Right lobe of liver (tissue), 6 donors: ENCODE measurements at regions not wholly inside any gene's neighbourhood (a gene's known extent, or its start where the extent isn't known, plus 50 kb on each side); places are given as distances from the start of the nearest gene placed in this dataset.
A peak's percentile ranks its signal among the peaks of the same experiment; 100 is the strongest.

Experiments used
- ATAC-seq, 4 donors: fragments of 200-7000 bp; cut with Tn5 transposase; one replicate each; pipeline ENCODE4 v1.9.1; 2020; ENCODE audit warnings: mild to moderate bottlenecking in 4 of 4, moderate library complexity in 4 of 4
- DNase-seq, 3 donors: peaks; one replicate each; pipeline ENCODE4 v3.0.0-alpha.2; 2020
- H3K27ac ChIP-seq, 3 donors: fragments of 200-600 bp; one replicate each; pipeline ENCODE4 v1.8.0; 2022
- H3K27me3 ChIP-seq, 2 donors: fragments of 200-600 bp; one replicate each; pipeline ENCODE4 v1.8.0; 2022
- H3K36me3 ChIP-seq, 4 donors: fragments of 200-600 bp; sonication (generic) in 1 of 4; one replicate each; pipeline versions ENCODE4 v1.5.1 to v1.8.0; 2017 to 2022; ENCODE audit warnings: control low read depth in 1 of 4
- H3K4me1 ChIP-seq, 4 donors: fragments of 200-600 bp; sonication (generic) in 1 of 4; one replicate each; pipeline versions ENCODE4 v1.5.1 to v1.8.0; 2017 to 2022; ENCODE audit warnings: control low read depth in 1 of 4
- H3K4me3 ChIP-seq, 3 donors: fragments of 200-600 bp; one replicate each; pipeline ENCODE4 v1.8.0; 2022
- H3K9me3 ChIP-seq, 4 donors: fragments of 200-600 bp; sonication (generic) in 1 of 4; one replicate each; pipeline versions ENCODE4 v1.5.1 to v1.8.0; 2017 to 2022; ENCODE audit warnings: control low read depth in 1 of 4
- POLR2A ChIP-seq: fragments of 450-650 bp; IDR thresholded peaks from one replicate; pipeline ENCODE4 v1.6.1; 2017; ENCODE audit warnings: antibody characterized with exemption, mild to moderate bottlenecking
- WGBS: methylation state at CpG from one replicate; pipeline ENCODE4 v1.1.6; 2018; ENCODE audit warnings: low coverage, low lambda C conversion rate; ENCODE audit not compliant: insufficient coverage; ENCODE audit errors: missing lambda C conversion rate; 5-methylcytosine and 5-hydroxymethylcytosine counted together
- intact Hi-C, 2 donors: fragments of 100-400 bp; cut with DNase I; formaldehyde crosslinking; loops; one replicate each; pipeline versions ENCODE4 v1.11.2 to v1.14.1; 2022
- TF ChIP-seq, protein P1 (sequence below), 4 donors: fragments of 200-600 bp in 3 of 4; fragments of 450-650 bp in 1 of 4; IDR thresholded peaks; one replicate each; pipeline versions ENCODE4 v1.5.1 to v1.8.0; 2016 to 2022; ENCODE audit warnings: antibody characterized with exemption in 4 of 4, mild to moderate bottlenecking in 2 of 4
- donor health status: DM: no; HTN: yes; CAD: no.
- donor health status: DM: no; HTN: no; CAD: no.
- donor health status: DM: no; HTN: no; CAD: no.
- donor health status: DM: no; HTN: yes; CAD: no.
- donor health status: DM: no; HTN: yes; CAD: no.

GRCh38 chr4:104549736-104550135, 55.0 kb upstream of the CXXC4 start:
- H3K4me1 ChIP-seq: no peaks in the 10 kb centered on the region
- DNase-seq (no peak), ATAC-seq (no peak)
- TF ChIP-seq, protein P1, sequence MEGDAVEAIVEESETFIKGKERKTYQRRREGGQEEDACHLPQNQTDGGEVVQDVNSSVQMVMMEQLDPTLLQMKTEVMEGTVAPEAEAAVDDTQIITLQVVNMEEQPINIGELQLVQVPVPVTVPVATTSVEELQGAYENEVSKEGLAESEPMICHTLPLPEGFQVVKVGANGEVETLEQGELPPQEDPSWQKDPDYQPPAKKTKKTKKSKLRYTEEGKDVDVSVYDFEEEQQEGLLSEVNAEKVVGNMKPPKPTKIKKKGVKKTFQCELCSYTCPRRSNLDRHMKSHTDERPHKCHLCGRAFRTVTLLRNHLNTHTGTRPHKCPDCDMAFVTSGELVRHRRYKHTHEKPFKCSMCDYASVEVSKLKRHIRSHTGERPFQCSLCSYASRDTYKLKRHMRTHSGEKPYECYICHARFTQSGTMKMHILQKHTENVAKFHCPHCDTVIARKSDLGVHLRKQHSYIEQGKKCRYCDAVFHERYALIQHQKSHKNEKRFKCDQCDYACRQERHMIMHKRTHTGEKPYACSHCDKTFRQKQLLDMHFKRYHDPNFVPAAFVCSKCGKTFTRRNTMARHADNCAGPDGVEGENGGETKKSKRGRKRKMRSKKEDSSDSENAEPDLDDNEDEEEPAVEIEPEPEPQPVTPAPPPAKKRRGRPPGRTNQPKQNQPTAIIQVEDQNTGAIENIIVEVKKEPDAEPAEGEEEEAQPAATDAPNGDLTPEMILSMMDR (IDR thresholded peaks at IDR 0.05): no peak
- no peak for TF ChIP-seq POLR2A
- H3K36me3 ChIP-seq: no peaks in the 10 kb centered on the region
- H3K27ac ChIP-seq: no peak overlapping the region
- 60% methylated on average over 2 of the region's 2 CpGs for WGBS
- intact Hi-C loops: no loop called here
- H3K4me3 ChIP-seq: no peak overlapping the region
- H3K27me3 ChIP-seq: no peaks in the 10 kb centered on the region
- H3K9me3 ChIP-seq: no peaks in the 10 kb centered on the region

DNA sequence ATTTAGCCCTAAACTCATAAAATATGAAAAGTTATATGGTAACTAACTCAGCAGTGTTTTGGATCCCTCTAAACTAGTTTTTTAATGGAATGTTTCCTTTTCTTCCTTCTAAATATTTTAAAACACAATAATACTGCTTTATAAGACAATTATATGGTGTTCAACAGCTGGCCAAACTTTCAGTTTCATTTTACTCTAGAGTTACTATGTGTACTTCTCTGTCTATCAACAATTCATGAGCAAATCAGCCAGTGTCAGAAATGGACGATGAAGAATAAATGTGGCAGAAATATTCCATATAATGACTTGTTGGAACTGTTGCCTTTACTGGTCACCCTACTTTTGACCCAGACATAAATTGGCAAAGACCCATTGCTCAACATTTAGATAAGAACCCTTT, 64.8 kb upstream of the CXXC4 start:
- DNase-seq: no peak
- Histone ChIP-seq H3K9me3 (no peaks in the 10 kb centered on the region), H3K4me1 (no peaks in the 10 kb centered on the region), H3K27me3 (no peaks in the 10 kb centered on the region), H3K4me3 (no peak overlapping the region), H3K36me3 (no peaks in the 10 kb centered on the region), H3K27ac (no peak overlapping the region)
- intact Hi-C loops: no loop called here
- 16% methylated on average over 1 of the region's 1 CpG for WGBS
- TF ChIP-seq POLR2A: no peak
- TF ChIP-seq, protein P1 (IDR thresholded peaks at IDR 0.05): no peak
- peak; percentile 60 to 89 (median 62) for ATAC-seq

DNA sequence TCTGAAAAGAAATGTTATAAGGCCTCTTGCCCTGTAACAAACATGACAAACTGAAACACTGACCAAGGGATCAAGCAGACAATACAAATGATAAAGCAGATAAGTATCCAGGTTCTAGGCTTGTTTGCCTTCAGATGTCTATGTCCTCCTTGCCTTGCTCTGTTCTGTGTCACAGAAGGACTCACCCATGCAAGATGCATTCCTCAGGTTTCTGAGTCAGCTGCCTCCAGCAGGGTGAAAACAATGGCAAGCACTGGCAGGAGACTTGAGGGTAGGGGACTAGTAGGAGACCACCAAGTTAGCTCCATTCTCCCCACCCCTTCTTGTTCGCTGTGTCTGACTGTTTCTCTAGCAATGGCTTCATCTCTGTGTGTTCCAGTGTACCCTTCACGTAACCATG, 76.6 kb upstream of the CXXC4 start:
- no peak for ATAC-seq
- H3K27ac ChIP-seq: no peak overlapping the region
- H3K9me3 ChIP-seq: no peaks in the 10 kb centered on the region
- TF ChIP-seq, protein P1 (IDR thresholded peaks at IDR 0.05): no peak
- no peak for TF ChIP-seq POLR2A
- no peaks in the 10 kb centered on the region for H3K36me3 ChIP-seq
- H3K4me1 ChIP-seq: no peaks in the 10 kb centered on the region
- no peak overlapping the region for H3K4me3 ChIP-seq
- no peak for DNase-seq
- intact Hi-C loops: no loop called here
- WGBS: 94% methylated on average over 2 of the region's 2 CpGs
- H3K27me3 ChIP-seq: no peaks in the 10 kb centered on the region

- ATAC-seq (no peak), DNase-seq (no peak)
- no peaks in the 10 kb centered on the region for H3K4me1 ChIP-seq
- 74% methylated on average over 4 of the region's 4 CpGs for WGBS
- intact Hi-C loops: no loop called here
- no peak overlapping the region for H3K4me3 ChIP-seq
- H3K27ac ChIP-seq: no peak overlapping the region
- H3K9me3 ChIP-seq: no peaks in the 10 kb centered on the region
- TF ChIP-seq, protein P1 (IDR thresholded peaks at IDR 0.05): no peak
- TF ChIP-seq POLR2A: no peak
- H3K27me3 ChIP-seq: no peaks in the 10 kb centered on the region
- H3K36me3 ChIP-seq: no peaks in the 10 kb centered on the region
Measured at GRCh38 chr4:104574371-104574770, 79.7 kb upstream of the CXXC4 start.

- no peak overlapping the region for H3K4me3 ChIP-seq
- no peak overlapping the region for H3K27ac ChIP-seq
- 100% methylated on average over 1 of the region's 1 CpG for WGBS
- no peaks in the 10 kb centered on the region for H3K9me3 ChIP-seq
- no peaks in the 10 kb centered on the region for H3K27me3 ChIP-seq
- ATAC-seq: no peak
- no peak for DNase-seq
- H3K36me3 ChIP-seq: no peaks in the 10 kb centered on the region
- TF ChIP-seq, protein P1 (IDR thresholded peaks at IDR 0.05): no peak
- TF ChIP-seq POLR2A: no peak
- intact Hi-C loops: no loop called here
- H3K4me1 ChIP-seq: no peaks in the 10 kb centered on the region
Measured at GRCh38 chr4:104575278-104575677, 80.6 kb upstream of the CXXC4 start.
